ENCODE measurements at regions not wholly inside any gene's neighbourhood (a gene's known extent, or its start where the extent isn't known, plus 50 kb on each side); places are given as distances from the start of the nearest gene placed in this dataset.
"Not testable (repeated sequence)": the region's sequence is repeated elsewhere in the genome, so short reads cannot be mapped to it uniquely, and the experiment has no call there.

DNA sequence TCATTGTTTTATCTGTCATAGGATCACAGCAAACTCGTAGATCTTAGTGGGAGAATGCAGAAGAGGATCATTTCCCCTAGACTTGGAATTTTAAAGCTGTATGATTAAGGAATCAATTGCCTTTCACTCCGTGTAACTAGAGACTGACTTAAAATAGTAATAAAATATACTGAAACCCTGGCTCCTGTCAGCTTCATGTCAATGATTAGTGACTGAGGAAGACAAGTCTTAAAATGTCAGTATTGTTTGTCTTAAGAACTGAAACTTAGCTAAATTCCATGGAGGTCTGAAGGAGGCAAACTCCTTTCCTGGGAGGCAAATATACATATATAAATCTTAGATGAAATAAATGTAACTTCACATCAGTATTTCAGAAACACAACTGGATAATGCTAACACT is 1016.7 kb upstream of the PCDH10 start:
- Histone ChIP-seq H3K36me3 (ENCODE audit: control insufficient read depth in 2 of 2, insufficient read depth in 2 of 2, low read length in 2 of 2) (no peaks in the 10 kb centered on the region), H3K27ac (ENCODE audit: low read depth in 2 of 2, low read length in 2 of 2) (no peak overlapping the region), H3K4me1 (ENCODE audit: control insufficient read depth in 2 of 2, insufficient read depth in 2 of 2, low read length in 2 of 2) (no peaks in the 10 kb centered on the region), H3K4me3 (ENCODE audit: low read length in 2 of 2) (no peak overlapping the region), H3K27me3 (ENCODE audit: control insufficient read depth in 2 of 2, insufficient read depth in 2 of 2, low read length in 2 of 2) (no peaks in the 10 kb centered on the region), H3K9me3 (ENCODE audit: control insufficient read depth in 2 of 2, low read length in 2 of 2) (no peaks in the 10 kb centered on the region), H3K9ac (ENCODE audit: low read depth in 1 of 2, low read length in 2 of 2) (no peak overlapping the region)

DNA sequence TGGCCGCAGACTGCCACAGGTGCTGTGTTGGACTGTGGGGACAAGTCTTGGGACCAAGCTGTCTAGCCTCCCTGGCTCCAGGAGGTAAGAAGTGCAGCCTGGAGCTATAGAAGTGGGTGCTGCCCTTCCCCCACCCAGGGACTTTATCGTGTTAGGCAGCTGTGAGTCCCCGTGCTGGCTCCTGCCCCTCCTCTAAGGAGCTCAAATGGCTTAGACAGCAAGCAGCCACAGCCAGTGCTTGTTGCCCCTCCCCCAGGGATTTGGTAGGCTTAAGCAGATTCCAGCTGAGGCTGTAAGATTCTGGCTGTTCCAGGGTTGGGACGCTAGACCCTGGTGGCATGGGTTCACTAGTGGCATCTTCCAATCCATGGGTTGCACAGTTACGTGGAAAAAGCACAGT is 979.4 kb upstream of the PCDH10 start:
- no peaks in the 10 kb centered on the region for H3K36me3 ChIP-seq (ENCODE audit: control insufficient read depth in 2 of 2, insufficient read depth in 2 of 2, low read length in 2 of 2)
- H3K4me3 ChIP-seq (ENCODE audit: low read length in 2 of 2) = no peak overlapping the region

DNA sequence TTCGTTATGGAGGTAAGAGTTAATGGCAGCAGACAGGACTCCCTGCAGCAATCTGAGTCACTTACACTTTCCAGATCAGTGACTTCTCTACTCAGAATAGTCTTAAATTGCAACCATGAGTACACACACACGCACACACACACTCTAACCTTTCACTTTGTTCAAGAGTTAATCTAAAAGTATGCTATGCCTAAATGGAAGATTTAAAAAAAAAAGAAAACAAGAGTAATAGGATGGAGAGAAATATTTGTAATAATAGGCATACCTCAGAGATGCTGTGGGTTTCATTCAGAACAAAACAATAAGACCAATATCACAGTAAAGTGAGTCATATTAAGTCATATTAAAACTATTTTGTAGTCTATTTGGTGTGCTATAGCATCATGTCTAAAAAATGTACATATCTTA is 969.1 kb upstream of the PCDH10 start:
- no peak overlapping the region for H3K9ac ChIP-seq (ENCODE audit: low read depth in 1 of 2, low read length in 2 of 2)
- H3K27ac ChIP-seq (ENCODE audit: low read depth in 2 of 2, low read length in 2 of 2) = no peak overlapping the region
- no peaks in the 10 kb centered on the region for H3K27me3 ChIP-seq (ENCODE audit: control insufficient read depth in 2 of 2, insufficient read depth in 2 of 2, low read length in 2 of 2)
- H3K4me3 ChIP-seq (ENCODE audit: low read length in 2 of 2) = no peak overlapping the region
- no peaks in the 10 kb centered on the region for H3K9me3 ChIP-seq (ENCODE audit: control insufficient read depth in 2 of 2, low read length in 2 of 2)
- no peaks in the 10 kb centered on the region for H3K36me3 ChIP-seq (ENCODE audit: control insufficient read depth in 2 of 2, insufficient read depth in 2 of 2, low read length in 2 of 2)
- H3K4me1 ChIP-seq (ENCODE audit: control insufficient read depth in 2 of 2, insufficient read depth in 2 of 2, low read length in 2 of 2) = no peaks in the 10 kb centered on the region

More for the DNA sequence above, 979.4 kb upstream of the PCDH10 start:
- Histone ChIP-seq H3K4me1 (ENCODE audit: control insufficient read depth in 2 of 2, insufficient read depth in 2 of 2, low read length in 2 of 2) (no peaks in the 10 kb centered on the region), H3K27ac (ENCODE audit: low read depth in 2 of 2, low read length in 2 of 2) (no peak overlapping the region), H3K27me3 (ENCODE audit: control insufficient read depth in 2 of 2, insufficient read depth in 2 of 2, low read length in 2 of 2) (no peaks in the 10 kb centered on the region), H3K9ac (ENCODE audit: low read depth in 1 of 2, low read length in 2 of 2) (no peak overlapping the region), H3K9me3 (ENCODE audit: control insufficient read depth in 2 of 2, low read length in 2 of 2) (peaks cover 0 to 5% of the 10 kb centered on the region in 2 donors)

DNA sequence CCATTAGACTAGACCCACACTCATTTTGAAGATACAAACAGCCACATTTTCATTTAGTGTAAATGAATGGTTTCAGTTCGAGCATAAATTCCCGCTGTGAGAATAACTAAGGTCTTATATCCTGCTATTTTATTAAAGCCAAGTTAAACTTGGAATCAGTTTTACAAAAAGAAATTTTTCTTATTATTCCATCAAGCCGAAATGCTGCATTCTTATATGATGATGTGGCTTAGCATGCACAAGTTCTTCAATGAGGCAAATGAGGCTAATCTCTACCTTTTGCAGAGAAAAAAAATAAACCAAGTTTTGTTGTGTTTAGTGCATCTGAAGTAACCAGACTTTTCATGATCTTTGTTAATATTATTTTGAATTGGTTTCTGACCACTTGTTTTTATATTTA is 953.9 kb upstream of the PCDH10 start:
- Histone ChIP-seq H3K9ac (ENCODE audit: low read depth in 1 of 2, low read length in 2 of 2) (no peak overlapping the region), H3K27me3 (ENCODE audit: control insufficient read depth in 2 of 2, insufficient read depth in 2 of 2, low read length in 2 of 2) (no peaks in the 10 kb centered on the region), H3K9me3 (ENCODE audit: control insufficient read depth in 2 of 2, low read length in 2 of 2) (no peaks in the 10 kb centered on the region), H3K4me1 (ENCODE audit: control insufficient read depth in 2 of 2, insufficient read depth in 2 of 2, low read length in 2 of 2) (no peaks in the 10 kb centered on the region), H3K27ac (ENCODE audit: low read depth in 2 of 2, low read length in 2 of 2) (no peak overlapping the region), H3K36me3 (ENCODE audit: control insufficient read depth in 2 of 2, insufficient read depth in 2 of 2, low read length in 2 of 2) (no peaks in the 10 kb centered on the region), H3K4me3 (ENCODE audit: low read length in 2 of 2) (no peak overlapping the region)

DNA sequence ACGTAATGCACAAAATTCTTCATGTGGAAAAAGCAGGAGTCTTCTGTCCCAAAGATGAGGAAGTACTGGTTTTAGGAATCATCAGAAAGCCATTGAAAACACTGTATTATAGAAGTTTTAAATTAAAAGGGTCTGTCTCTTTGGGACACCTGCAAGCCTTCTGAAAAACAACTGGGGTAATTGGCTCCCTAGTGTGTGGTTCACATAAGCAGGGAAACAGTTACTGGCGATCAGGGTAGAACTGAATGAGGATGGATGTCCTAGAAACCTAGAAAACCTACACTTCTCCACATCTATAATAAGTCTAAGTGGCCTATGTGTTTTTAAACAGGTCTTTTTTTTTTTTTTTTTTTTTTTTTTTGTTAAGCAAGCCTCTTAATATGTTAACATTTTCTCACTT is 945.5 kb upstream of the PCDH10 start:
- Histone ChIP-seq H3K36me3 (ENCODE audit: control insufficient read depth in 2 of 2, insufficient read depth in 2 of 2, low read length in 2 of 2) (no peaks in the 10 kb centered on the region), H3K9ac (ENCODE audit: low read depth in 1 of 2, low read length in 2 of 2) (no peak overlapping the region), H3K4me3 (ENCODE audit: low read length in 2 of 2) (no peak overlapping the region), H3K27me3 (ENCODE audit: control insufficient read depth in 2 of 2, insufficient read depth in 2 of 2, low read length in 2 of 2) (no peaks in the 10 kb centered on the region), H3K4me1 (ENCODE audit: control insufficient read depth in 2 of 2, insufficient read depth in 2 of 2, low read length in 2 of 2) (no peaks in the 10 kb centered on the region), H3K27ac (ENCODE audit: low read depth in 2 of 2, low read length in 2 of 2) (no peak overlapping the region), H3K9me3 (ENCODE audit: control insufficient read depth in 2 of 2, low read length in 2 of 2) (no peaks in the 10 kb centered on the region)

DNA sequence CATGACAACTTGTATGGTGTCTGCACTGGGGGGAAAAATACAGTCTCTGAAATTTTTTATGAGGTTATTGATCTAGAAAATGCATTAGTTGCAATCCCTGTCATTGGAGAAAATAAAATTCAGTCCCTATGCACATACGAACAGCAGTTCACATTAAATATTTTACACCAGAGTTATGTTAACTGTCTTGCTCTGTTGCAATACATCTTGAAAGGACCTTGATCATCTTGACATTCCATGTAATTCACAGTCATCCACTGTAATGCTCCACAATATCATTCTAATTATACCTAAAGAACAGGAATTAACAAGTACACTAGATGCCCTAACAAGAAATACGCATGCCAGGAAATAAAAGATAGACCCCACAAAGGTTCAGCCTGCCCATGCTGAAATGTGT is 934.6 kb upstream of the PCDH10 start:
- Histone ChIP-seq H3K9me3 (ENCODE audit: control insufficient read depth in 2 of 2, low read length in 2 of 2) (peaks cover 0 to 2% of the 10 kb centered on the region in 2 donors), H3K4me3 (ENCODE audit: low read length in 2 of 2) (no peak overlapping the region), H3K27me3 (ENCODE audit: control insufficient read depth in 2 of 2, insufficient read depth in 2 of 2, low read length in 2 of 2) (no peaks in the 10 kb centered on the region), H3K9ac (ENCODE audit: low read depth in 1 of 2, low read length in 2 of 2) (no peak overlapping the region), H3K27ac (ENCODE audit: low read depth in 2 of 2, low read length in 2 of 2) (no peak overlapping the region), H3K4me1 (ENCODE audit: control insufficient read depth in 2 of 2, insufficient read depth in 2 of 2, low read length in 2 of 2) (no peaks in the 10 kb centered on the region), H3K36me3 (ENCODE audit: control insufficient read depth in 2 of 2, insufficient read depth in 2 of 2, low read length in 2 of 2) (no peaks in the 10 kb centered on the region)

DNA sequence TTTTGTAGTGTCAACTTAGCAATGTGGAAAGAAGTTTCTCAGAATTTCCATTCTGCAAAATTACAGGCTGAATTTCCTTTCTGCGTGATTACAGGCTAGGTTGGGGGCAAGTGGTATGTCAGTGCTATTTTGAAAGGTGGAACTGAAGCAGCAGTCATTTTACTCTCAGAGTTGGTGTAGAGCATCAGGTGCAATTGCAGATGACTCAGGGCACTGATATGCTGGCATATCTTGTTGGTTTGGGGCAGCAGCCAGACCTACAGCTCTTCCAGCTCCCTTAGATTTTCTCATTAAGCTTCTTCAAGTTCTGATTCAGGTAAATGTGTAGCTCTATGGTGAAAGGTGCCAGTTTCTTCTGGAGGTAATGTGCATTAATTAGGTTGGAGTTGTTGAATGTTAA is 930.7 kb upstream of the PCDH10 start:
- Histone ChIP-seq H3K4me1 (ENCODE audit: control insufficient read depth in 2 of 2, insufficient read depth in 2 of 2, low read length in 2 of 2) (no peaks in the 10 kb centered on the region), H3K4me3 (ENCODE audit: low read length in 2 of 2) (no peak overlapping the region), H3K9ac (ENCODE audit: low read depth in 1 of 2, low read length in 2 of 2) (no peak overlapping the region), H3K27me3 (ENCODE audit: control insufficient read depth in 2 of 2, insufficient read depth in 2 of 2, low read length in 2 of 2) (no peaks in the 10 kb centered on the region), H3K9me3 (ENCODE audit: control insufficient read depth in 2 of 2, low read length in 2 of 2) (peaks cover 0 to 2% of the 10 kb centered on the region in 2 donors), H3K27ac (ENCODE audit: low read depth in 2 of 2, low read length in 2 of 2) (no peak overlapping the region), H3K36me3 (ENCODE audit: control insufficient read depth in 2 of 2, insufficient read depth in 2 of 2, low read length in 2 of 2) (no peaks in the 10 kb centered on the region)

DNA sequence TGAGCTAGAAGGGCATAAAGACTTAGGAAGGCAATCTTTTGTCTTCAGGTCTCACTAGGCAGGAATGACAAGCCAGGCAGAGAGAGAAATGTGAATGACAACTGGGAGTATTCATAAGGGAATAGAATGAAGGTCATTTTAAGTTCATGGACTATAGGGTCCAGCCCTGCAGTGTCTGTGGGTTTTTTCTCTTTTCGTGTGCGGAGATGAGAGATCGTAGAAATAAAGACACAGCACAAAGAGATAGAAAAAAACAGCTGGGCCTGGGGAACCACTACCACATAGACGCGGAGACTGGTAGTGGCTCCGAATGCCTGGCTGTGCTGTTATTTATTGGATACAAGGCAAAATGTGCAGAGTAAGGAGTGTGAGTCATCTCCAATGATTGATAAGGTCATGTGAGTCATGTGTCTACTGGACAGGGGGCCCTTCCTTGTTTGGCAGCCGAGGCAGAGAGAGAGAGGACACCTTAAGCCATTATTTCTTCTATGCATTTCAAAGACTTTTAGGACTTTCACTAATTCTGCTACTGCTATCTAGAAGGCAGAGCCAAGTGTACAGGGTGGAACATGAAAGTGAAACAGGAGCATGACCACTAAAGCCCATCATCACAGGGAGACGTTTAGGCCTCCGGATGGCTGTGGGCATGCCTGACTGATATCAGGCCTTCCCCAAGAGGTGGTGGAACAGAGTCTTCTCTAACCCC is 921.8 kb upstream of the PCDH10 start:
- Histone ChIP-seq H3K36me3 (ENCODE audit: control insufficient read depth in 2 of 2, insufficient read depth in 2 of 2, low read length in 2 of 2) (no peaks in the 10 kb centered on the region), H3K9me3 (ENCODE audit: control insufficient read depth in 2 of 2, low read length in 2 of 2) (peaks cover 0 to 5% of the 10 kb centered on the region in 2 donors), H3K4me1 (ENCODE audit: control insufficient read depth in 2 of 2, insufficient read depth in 2 of 2, low read length in 2 of 2) (no peaks in the 10 kb centered on the region), H3K4me3 (ENCODE audit: low read length in 2 of 2) (no peak overlapping the region), H3K9ac (ENCODE audit: low read depth in 1 of 2, low read length in 2 of 2) (no peak overlapping the region), H3K27ac (ENCODE audit: low read depth in 2 of 2, low read length in 2 of 2) (no peak overlapping the region), H3K27me3 (ENCODE audit: control insufficient read depth in 2 of 2, insufficient read depth in 2 of 2, low read length in 2 of 2) (no peaks in the 10 kb centered on the region)

DNA sequence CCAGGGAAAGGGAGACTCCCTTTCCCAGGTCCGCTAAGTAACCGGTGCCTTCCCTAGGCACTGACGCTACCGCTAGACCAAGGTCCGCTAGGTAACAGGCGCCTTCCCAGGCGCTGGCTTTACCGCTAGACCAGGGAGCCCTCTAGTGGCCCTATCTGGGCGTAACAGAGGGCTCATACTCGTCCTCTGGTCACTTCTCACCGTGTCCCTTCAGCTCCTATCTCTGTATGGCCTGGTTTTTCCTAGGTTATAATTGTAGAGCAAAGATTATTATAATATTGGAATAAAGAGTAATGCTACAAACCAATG is 921.3 kb upstream of the PCDH10 start:
- H3K27ac ChIP-seq (ENCODE audit: low read depth in 2 of 2, low read length in 2 of 2); H3K36me3 ChIP-seq (ENCODE audit: control insufficient read depth in 2 of 2, insufficient read depth in 2 of 2, low read length in 2 of 2); H3K9ac ChIP-seq (ENCODE audit: low read depth in 1 of 2, low read length in 2 of 2); H3K4me1 ChIP-seq (ENCODE audit: control insufficient read depth in 2 of 2, insufficient read depth in 2 of 2, low read length in 2 of 2); H3K4me3 ChIP-seq (ENCODE audit: low read length in 2 of 2); H3K9me3 ChIP-seq (ENCODE audit: control insufficient read depth in 2 of 2, low read length in 2 of 2); H3K27me3 ChIP-seq (ENCODE audit: control insufficient read depth in 2 of 2, insufficient read depth in 2 of 2, low read length in 2 of 2): not testable (repeated sequence)

DNA sequence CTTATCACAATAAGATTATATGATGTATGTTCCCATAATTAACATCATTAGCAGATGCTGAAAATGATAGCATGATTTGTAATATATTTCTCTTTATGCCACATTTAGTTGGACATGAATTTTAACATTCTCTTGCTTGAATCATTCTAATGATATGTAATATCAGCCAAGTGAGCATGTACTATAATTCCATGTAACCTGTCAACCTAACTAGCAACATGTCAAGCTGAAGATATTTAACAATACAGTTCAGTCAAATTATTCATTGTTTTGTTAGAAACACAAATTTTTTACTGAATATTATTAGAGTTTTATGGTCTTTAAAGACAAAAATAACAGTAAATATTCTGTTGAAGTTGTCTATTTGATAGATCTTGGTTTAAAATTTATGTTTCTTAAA is 920.4 kb upstream of the PCDH10 start:
- Histone ChIP-seq H3K27ac (ENCODE audit: low read depth in 2 of 2, low read length in 2 of 2) (no peak overlapping the region), H3K9me3 (ENCODE audit: control insufficient read depth in 2 of 2, low read length in 2 of 2) (peaks cover 0 to 5% of the 10 kb centered on the region in 2 donors), H3K4me1 (ENCODE audit: control insufficient read depth in 2 of 2, insufficient read depth in 2 of 2, low read length in 2 of 2) (no peaks in the 10 kb centered on the region), H3K27me3 (ENCODE audit: control insufficient read depth in 2 of 2, insufficient read depth in 2 of 2, low read length in 2 of 2) (no peaks in the 10 kb centered on the region), H3K4me3 (ENCODE audit: low read length in 2 of 2) (no peak overlapping the region), H3K36me3 (ENCODE audit: control insufficient read depth in 2 of 2, insufficient read depth in 2 of 2, low read length in 2 of 2) (no peaks in the 10 kb centered on the region), H3K9ac (ENCODE audit: low read depth in 1 of 2, low read length in 2 of 2) (no peak overlapping the region)

DNA sequence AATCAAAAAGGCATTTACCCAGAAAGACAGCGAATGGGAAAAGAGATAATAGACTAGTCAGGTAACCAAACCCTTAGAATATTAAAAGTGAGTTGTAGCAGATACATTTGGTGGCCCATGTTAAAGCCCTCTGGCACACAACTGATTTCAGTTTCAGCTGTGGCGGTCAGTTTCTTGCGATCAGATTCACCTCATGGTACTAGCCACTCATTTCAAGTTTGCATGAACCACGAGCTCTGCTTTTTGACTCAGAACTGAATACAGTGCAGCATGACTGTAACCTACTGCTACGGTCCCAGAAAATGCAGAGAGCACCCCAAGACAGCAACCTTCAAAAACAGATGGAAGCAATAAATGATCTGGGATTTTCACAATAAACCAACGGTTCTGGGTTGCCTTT is 919.1 kb upstream of the PCDH10 start:
- H3K4me1 ChIP-seq (ENCODE audit: control insufficient read depth in 2 of 2, insufficient read depth in 2 of 2, low read length in 2 of 2) = no peaks in the 10 kb centered on the region
- no peak overlapping the region for H3K4me3 ChIP-seq (ENCODE audit: low read length in 2 of 2)
- H3K9me3 ChIP-seq (ENCODE audit: control insufficient read depth in 2 of 2, low read length in 2 of 2) = peaks cover 0 to 5% of the 10 kb centered on the region in 2 donors
- no peaks in the 10 kb centered on the region for H3K36me3 ChIP-seq (ENCODE audit: control insufficient read depth in 2 of 2, insufficient read depth in 2 of 2, low read length in 2 of 2)
- H3K27ac ChIP-seq (ENCODE audit: low read depth in 2 of 2, low read length in 2 of 2) = no peak overlapping the region
- no peak overlapping the region for H3K9ac ChIP-seq (ENCODE audit: low read depth in 1 of 2, low read length in 2 of 2)
- no peaks in the 10 kb centered on the region for H3K27me3 ChIP-seq (ENCODE audit: control insufficient read depth in 2 of 2, insufficient read depth in 2 of 2, low read length in 2 of 2)
